Loucy (cell line): ENCODE measurements at regions not wholly inside any gene's neighbourhood (a gene's known extent, or its start where the extent isn't known, plus 50 kb on each side); places are given as distances from the start of the nearest gene placed in this dataset.

ENCODE experiments used
- EZH2phosphoT487 ChIP-seq: fragments of 200-600 bp; IDR thresholded peaks from 2 replicates; pipeline ENCODE4 v1.6.1; 2018; ENCODE audit warnings: antibody characterized with exemption, mild to moderate bottlenecking, moderate library complexity, borderline replicate concordance
- TF ChIP-seq, protein P1 (sequence below): fragments of 200-600 bp; sonication (generic); conservative IDR thresholded peaks from 2 replicates; pipeline ENCODE4 v1.5.1; 2014; ENCODE audit warnings: mild to moderate bottlenecking, antibody characterized with exemption, low read length

DNA sequence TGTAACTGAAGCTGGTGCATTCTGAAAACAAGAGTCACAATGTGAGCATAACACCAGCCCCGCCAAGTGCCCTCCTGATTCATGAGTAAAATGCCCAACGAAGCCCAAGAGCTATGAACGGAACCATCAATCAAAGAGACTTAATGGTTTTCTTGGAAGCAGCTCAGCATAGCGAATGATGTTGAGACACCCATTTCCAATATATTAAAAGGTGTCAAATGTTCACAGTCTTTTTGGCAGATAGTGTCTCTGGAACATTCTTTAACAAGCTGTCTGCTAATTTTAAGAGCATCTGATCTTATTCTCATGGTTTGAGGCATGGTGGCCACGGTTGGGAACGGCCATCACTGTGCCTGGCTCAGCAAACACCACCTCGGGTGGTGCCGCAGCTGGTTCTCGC lies 133.4 kb upstream of the USP29 start:
- TF ChIP-seq, protein P1, sequence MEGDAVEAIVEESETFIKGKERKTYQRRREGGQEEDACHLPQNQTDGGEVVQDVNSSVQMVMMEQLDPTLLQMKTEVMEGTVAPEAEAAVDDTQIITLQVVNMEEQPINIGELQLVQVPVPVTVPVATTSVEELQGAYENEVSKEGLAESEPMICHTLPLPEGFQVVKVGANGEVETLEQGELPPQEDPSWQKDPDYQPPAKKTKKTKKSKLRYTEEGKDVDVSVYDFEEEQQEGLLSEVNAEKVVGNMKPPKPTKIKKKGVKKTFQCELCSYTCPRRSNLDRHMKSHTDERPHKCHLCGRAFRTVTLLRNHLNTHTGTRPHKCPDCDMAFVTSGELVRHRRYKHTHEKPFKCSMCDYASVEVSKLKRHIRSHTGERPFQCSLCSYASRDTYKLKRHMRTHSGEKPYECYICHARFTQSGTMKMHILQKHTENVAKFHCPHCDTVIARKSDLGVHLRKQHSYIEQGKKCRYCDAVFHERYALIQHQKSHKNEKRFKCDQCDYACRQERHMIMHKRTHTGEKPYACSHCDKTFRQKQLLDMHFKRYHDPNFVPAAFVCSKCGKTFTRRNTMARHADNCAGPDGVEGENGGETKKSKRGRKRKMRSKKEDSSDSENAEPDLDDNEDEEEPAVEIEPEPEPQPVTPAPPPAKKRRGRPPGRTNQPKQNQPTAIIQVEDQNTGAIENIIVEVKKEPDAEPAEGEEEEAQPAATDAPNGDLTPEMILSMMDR, result no peak
- no peak for TF ChIP-seq EZH2phosphoT487
